ENCODE measurements at regions not wholly inside any gene's neighbourhood (a gene's known extent, or its start where the extent isn't known, plus 50 kb on each side); places are given as distances from the start of the nearest gene placed in this dataset.

DNA sequence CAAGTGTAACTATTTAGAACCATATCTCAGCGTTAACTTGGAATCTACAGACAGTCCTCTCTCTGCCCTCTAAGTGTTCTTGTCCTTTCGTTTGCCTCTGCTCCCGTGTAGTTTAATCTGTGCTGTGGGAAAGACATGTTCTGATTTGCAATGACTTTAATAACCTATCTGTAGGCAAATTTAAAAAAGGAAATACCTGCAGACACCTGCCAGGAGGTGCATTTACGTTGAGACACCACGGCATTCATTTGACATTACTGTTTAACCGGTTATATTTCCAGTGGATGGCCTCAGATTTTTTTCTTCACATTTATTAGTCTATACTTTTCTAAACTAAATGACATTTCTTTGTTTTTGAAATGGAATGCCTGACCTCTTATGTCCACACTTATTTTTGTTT lies 997.9 kb upstream of the PCDH7 start:
- TF ChIP-seq, protein P1, sequence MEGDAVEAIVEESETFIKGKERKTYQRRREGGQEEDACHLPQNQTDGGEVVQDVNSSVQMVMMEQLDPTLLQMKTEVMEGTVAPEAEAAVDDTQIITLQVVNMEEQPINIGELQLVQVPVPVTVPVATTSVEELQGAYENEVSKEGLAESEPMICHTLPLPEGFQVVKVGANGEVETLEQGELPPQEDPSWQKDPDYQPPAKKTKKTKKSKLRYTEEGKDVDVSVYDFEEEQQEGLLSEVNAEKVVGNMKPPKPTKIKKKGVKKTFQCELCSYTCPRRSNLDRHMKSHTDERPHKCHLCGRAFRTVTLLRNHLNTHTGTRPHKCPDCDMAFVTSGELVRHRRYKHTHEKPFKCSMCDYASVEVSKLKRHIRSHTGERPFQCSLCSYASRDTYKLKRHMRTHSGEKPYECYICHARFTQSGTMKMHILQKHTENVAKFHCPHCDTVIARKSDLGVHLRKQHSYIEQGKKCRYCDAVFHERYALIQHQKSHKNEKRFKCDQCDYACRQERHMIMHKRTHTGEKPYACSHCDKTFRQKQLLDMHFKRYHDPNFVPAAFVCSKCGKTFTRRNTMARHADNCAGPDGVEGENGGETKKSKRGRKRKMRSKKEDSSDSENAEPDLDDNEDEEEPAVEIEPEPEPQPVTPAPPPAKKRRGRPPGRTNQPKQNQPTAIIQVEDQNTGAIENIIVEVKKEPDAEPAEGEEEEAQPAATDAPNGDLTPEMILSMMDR (tag by site-specific recombination; IDR thresholded peaks at IDR 0.05), result no peak
- no peak for TF ChIP-seq BCL11A (tag by site-specific recombination; IDR thresholded peaks at IDR 0.05; ENCODE audit: low read depth)
